ENCODE measurements at regions not wholly inside any gene's neighbourhood (a gene's known extent, or its start where the extent isn't known, plus 50 kb on each side); places are given as distances from the start of the nearest gene placed in this dataset.

DNA sequence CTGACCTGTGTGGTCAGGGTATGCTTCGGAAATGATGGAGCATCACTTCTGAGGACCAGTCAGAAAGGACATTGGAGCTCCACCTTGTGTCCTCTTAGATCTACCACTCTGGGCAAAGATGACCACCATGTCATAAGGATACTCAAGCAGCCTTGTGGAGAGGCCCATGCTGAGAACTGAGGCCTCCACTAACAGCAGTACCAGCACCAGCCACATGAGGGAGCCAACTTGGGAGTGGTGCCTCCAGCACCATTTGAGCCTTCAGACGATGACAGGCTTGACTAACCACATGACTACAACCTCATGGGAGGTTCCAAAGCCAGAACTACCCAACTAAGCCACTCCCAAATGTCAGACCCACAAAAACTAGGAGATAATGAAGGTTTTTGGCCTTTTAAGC is 116.0 kb downstream of the NPTX2 start:
- TF ChIP-seq CTCF (IDR thresholded peaks at IDR 0.05; ENCODE audit: borderline replicate concordance, extremely low read depth, low read length, poor library complexity, severe bottlenecking) (peak; percentile 78), EZH2 (IDR thresholded peaks at IDR 0.05; ENCODE audit: borderline replicate concordance, low read depth, low read length, severe bottlenecking) (no peak)
